HG02970 (cell line): ENCODE measurements at regions not wholly inside any gene's neighbourhood (a gene's known extent, or its start where the extent isn't known, plus 50 kb on each side); places are given as distances from the start of the nearest gene placed in this dataset.
"Not testable (repeated sequence)": the region's sequence is repeated elsewhere in the genome, so short reads cannot be mapped to it uniquely, and the experiment has no call there.

Source experiments
- ATAC-seq: cut with Tn5 transposase; IDR thresholded peaks from one replicate; pipeline ENCODE4 v1.9.1; 2021; ENCODE audit warnings: mild to moderate bottlenecking, moderate library complexity, moderate number of reproducible peaks; ENCODE audit not compliant: unreplicated experiment, low FRiP score

- ATAC-seq: not testable (repeated sequence)
Measured at GRCh38 chr17:30693772-30694171, 130.7 kb downstream of the CRLF3 start.

- not testable (repeated sequence) for ATAC-seq
Measured at GRCh38 chr17:30689266-30690000, 135.1 kb downstream of the CRLF3 start.

GRCh38 chr17:30686538-30687479 is 137.7 kb downstream of the CRLF3 start:
- not testable (repeated sequence) for ATAC-seq

GRCh38 chr17:30682280-30682679 is 142.2 kb downstream of the CRLF3 start:
- not testable (repeated sequence) for ATAC-seq

GRCh38 chr17:30680681-30681080 is 143.8 kb downstream of the CRLF3 start:
- ATAC-seq: not testable (repeated sequence)

GRCh38 chr17:30677550-30678249 is 146.8 kb downstream of the CRLF3 start:
- ATAC-seq: no peak

- not testable (repeated sequence) for ATAC-seq
Measured at GRCh38 chr17:30675777-30676492, 148.6 kb downstream of the CRLF3 start.

GRCh38 chr17:30669217-30669649 is 155.3 kb downstream of the CRLF3 start:
- not testable (repeated sequence) for ATAC-seq

- ATAC-seq: not testable (repeated sequence)
Measured at GRCh38 chr17:30668360-30669181, 155.9 kb downstream of the CRLF3 start.

GRCh38 chr17:30667657-30668359 is 156.7 kb downstream of the CRLF3 start:
- not testable (repeated sequence) for ATAC-seq

GRCh38 chr17:30666838-30667656 is 157.4 kb downstream of the CRLF3 start:
- not testable (repeated sequence) for ATAC-seq

GRCh38 chr17:30663727-30664455 is 160.6 kb downstream of the CRLF3 start:
- ATAC-seq: not testable (repeated sequence)

- not testable (repeated sequence) for ATAC-seq
Measured at GRCh38 chr17:30657148-30657547, 167.3 kb downstream of the CRLF3 start.

- not testable (repeated sequence) for ATAC-seq
Measured at GRCh38 chr17:30653038-30653437, 171.5 kb downstream of the CRLF3 start.

- ATAC-seq: not testable (repeated sequence)
Measured at GRCh38 chr17:30650149-30650548, 172.9 kb downstream of the GOSR1 start.

GRCh38 chr17:30648015-30648620 is 170.9 kb downstream of the GOSR1 start:
- not testable (repeated sequence) for ATAC-seq
